ENCODE measurements at regions not wholly inside any gene's neighbourhood (a gene's known extent, or its start where the extent isn't known, plus 50 kb on each side); places are given as distances from the start of the nearest gene placed in this dataset.

DNA sequence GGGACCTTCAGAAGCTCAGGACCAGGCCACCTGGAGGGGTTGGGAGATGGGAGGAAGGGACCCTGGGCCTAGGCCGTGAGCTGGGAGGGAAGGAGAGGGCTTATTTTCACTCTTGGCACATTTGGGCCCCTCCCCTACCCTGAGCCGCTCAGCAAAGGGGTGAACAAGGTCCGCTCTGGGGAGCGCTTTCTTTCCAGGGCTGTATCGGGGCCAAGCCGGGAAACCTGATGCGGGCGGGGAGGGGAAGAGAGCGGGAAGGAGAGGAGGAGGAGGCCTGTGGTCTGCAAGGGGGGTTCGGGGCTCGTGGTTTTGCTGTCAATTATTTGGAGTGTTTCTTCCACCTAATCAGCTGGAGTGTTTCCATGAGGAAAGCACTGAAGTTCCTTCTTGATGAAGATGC lies 62.7 kb upstream of the RXRA start (continued):
- TF ChIP-seq, protein P1, sequence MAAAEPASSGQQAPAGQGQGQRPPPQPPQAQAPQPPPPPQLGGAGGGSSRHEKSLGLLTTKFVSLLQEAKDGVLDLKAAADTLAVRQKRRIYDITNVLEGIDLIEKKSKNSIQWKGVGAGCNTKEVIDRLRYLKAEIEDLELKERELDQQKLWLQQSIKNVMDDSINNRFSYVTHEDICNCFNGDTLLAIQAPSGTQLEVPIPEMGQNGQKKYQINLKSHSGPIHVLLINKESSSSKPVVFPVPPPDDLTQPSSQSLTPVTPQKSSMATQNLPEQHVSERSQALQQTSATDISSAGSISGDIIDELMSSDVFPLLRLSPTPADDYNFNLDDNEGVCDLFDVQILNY (CRISPR knock-in tag; IDR thresholded peaks at IDR 0.05): no peak
- TF ChIP-seq TEAD1 (CRISPR knock-in tag; IDR thresholded peaks at IDR 0.05): no peak
- TF ChIP-seq PATZ1 (CRISPR knock-in tag; IDR thresholded peaks at IDR 0.05; ENCODE audit: borderline replicate concordance): no peak

- WGBS (ENCODE audit: insufficient coverage, low coverage, missing lambda C conversion rate): under 1% methylated on average over 11 of the region's 11 CpGs
- Histone ChIP-seq H3K27ac (ENCODE audit: extremely low read depth, low read depth, low read length) (no peak overlapping the region), H3K9me1 (ENCODE audit: control insufficient read depth, insufficient read depth, low read length) (no peaks in the 10 kb centered on the region), H2AFZ (ENCODE audit: low read depth, low read length) (no peak overlapping the region), H3K4me1 (replicated peaks in 1 of 2; ENCODE audit: control insufficient read depth in 2 of 2, insufficient read depth in 2 of 2, low read length in 2 of 2) (peaks cover 0 to 7% of the 10 kb centered on the region in 2 experiments; a peak in 1 of 5 replicates), H3K9ac (ENCODE audit: insufficient read depth in 1 of 2, low read depth in 2 of 2, low read length in 2 of 2) (no peak overlapping the region), H3K27me3 (ENCODE audit: control insufficient read depth in 2 of 2, insufficient read depth in 2 of 2, low read length in 2 of 2) (peaks cover 28 to 71% of the 10 kb centered on the region in 2 experiments; a peak in 4 of 5 replicates), H3K79me2 (ENCODE audit: control insufficient read depth, insufficient read depth, low read length) (no peaks in the 10 kb centered on the region), H3K4me3 (no peak overlapping the region), H4K20me1 (replicated peaks; ENCODE audit: control insufficient read depth, insufficient read depth, low read length) (peaks cover 8% of the 10 kb centered on the region; the same call in 1 of the 2 replicates), H3K36me3 (ENCODE audit: control insufficient read depth, insufficient read depth, low read length) (no peaks in the 10 kb centered on the region), H3K9me3 (replicated peaks; ENCODE audit: control insufficient read depth, insufficient read depth, low read depth, low read length) (no peaks in the 10 kb centered on the region), H3K4me2 (ENCODE audit: insufficient read depth, low read length) (no peak overlapping the region)
- in situ Hi-C loops (cut with MboI) (no loop called here), intact Hi-C loops (cut with micrococcal nuclease) (no loop called here)
- ATAC-seq: no peak
- DNase-seq (ENCODE audit: extremely low read depth in 1 of 4, low spot score in 3 of 4): no peak
- ChIA-PET POLR2A (no interaction called here), CTCF (ENCODE audit: low intra/inter-chr PET ratio) (no interaction called here)
- TF ChIP-seq NFIC (IDR thresholded peaks at IDR 0.05): peak; percentile 85
- no peak for TF ChIP-seq ZNF561 (CRISPR knock-in tag; conservative IDR thresholded peaks at IDR 0.05)
- TF ChIP-seq ETV6 (IDR thresholded peaks at IDR 0.05; ENCODE audit: borderline replicate concordance in 1 of 2, low read depth in 2 of 2, low read length in 1 of 2): no peak
- TF ChIP-seq ETV6 (CRISPR knock-in tag; IDR thresholded peaks at IDR 0.05; ENCODE audit: borderline replicate concordance): no peak
- TF ChIP-seq MCM5 (IDR thresholded peaks at IDR 0.05; ENCODE audit: low read depth): no peak
- no peak for FAIRE-seq
- no TSS peak for BruUV-seq (replicated peaks)
Measured at GRCh38 chr9:134264169-134264568, 62.1 kb upstream of the RXRA start.
